GM06990 (cell line): ENCODE measurements at regions not wholly inside any gene's neighbourhood (a gene's known extent, or its start where the extent isn't known, plus 50 kb on each side); places are given as distances from the start of the nearest gene placed in this dataset.
"Not testable (repeated sequence)": the region's sequence is repeated elsewhere in the genome, so short reads cannot be mapped to it uniquely, and the experiment has no call there.

ENCODE experiments used
- DNase-seq: peaks from one replicate; pipeline ENCODE4 v3.0.0-alpha.2; 2011; ENCODE audit not compliant: insufficient read length; ENCODE audit errors: extremely low read depth
- H3K27me3 ChIP-seq: replicated peaks from 2 replicates; pipeline ENCODE4 v1.6.0; 2011; ENCODE audit warnings: low read length; ENCODE audit not compliant: control insufficient read depth, insufficient read depth
- H3K36me3 ChIP-seq: 2 replicates; pipeline ENCODE4 v1.5.1; 2011; ENCODE audit warnings: low read length; ENCODE audit not compliant: control insufficient read depth, insufficient read depth
- H3K4me3 ChIP-seq: replicated peaks from 2 replicates; pipeline ENCODE4 v1.5.1; 2011; ENCODE audit warnings: low read depth, mild to moderate bottlenecking, control low read depth, low read length
- TF ChIP-seq, protein P1 (sequence below): IDR thresholded peaks from 2 replicates; pipeline ENCODE4 v1.5.1; 2011; ENCODE audit warnings: low read length, control low read depth, mild to moderate bottlenecking, inconsistent platforms; ENCODE audit not compliant: insufficient read depth, poor library complexity, severe bottlenecking

DNA sequence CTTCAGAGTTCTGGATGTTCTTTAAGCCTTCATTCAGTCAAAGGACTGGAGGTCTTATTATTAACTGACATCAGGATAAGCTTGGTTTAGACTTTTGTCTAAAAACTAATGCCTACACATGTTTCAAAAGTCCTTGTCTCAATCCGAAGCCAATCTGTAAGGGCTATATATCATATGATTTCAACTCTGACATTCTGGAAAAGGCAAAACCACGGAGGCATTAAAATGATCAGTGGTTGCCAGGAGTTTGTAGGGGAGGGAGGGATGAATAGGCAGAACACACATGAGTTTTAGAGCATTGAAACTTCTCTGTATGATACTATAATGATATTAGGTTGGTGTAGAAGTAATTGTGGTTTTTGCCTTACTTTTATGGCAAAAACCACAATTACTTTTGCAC is 1285.8 kb upstream of the CITED2 start:
- no peaks in the 10 kb centered on the region for H3K27me3 ChIP-seq
- TF ChIP-seq, protein P1, sequence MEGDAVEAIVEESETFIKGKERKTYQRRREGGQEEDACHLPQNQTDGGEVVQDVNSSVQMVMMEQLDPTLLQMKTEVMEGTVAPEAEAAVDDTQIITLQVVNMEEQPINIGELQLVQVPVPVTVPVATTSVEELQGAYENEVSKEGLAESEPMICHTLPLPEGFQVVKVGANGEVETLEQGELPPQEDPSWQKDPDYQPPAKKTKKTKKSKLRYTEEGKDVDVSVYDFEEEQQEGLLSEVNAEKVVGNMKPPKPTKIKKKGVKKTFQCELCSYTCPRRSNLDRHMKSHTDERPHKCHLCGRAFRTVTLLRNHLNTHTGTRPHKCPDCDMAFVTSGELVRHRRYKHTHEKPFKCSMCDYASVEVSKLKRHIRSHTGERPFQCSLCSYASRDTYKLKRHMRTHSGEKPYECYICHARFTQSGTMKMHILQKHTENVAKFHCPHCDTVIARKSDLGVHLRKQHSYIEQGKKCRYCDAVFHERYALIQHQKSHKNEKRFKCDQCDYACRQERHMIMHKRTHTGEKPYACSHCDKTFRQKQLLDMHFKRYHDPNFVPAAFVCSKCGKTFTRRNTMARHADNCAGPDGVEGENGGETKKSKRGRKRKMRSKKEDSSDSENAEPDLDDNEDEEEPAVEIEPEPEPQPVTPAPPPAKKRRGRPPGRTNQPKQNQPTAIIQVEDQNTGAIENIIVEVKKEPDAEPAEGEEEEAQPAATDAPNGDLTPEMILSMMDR: no peak
- no peak for DNase-seq

DNA sequence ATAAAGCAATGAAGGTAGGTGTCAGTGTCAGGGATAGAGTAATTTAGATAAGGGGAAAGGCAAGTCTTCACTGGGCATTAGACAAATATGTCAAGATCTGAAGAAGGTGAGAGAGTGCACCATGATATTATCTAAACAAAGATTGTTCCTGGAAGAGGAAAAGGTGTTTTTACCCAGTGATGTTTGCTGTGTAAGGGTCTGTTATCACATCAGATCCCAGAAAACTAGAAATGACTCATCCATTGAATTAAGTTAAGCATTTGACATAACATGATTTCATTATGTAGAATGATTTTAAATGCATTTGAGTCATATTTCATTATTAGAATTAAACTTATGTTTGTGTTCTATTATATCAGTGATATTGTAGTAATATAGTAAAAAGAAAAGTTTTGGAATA is 1279.5 kb upstream of the CITED2 start:
- no peak overlapping the region for H3K4me3 ChIP-seq
- no peaks in the 10 kb centered on the region for H3K27me3 ChIP-seq
- TF ChIP-seq, protein P1: no peak
- no peak for DNase-seq
- no peaks in the 10 kb centered on the region for H3K36me3 ChIP-seq

More for the DNA sequence above, 1285.8 kb upstream of the CITED2 start:
- no peaks in the 10 kb centered on the region for H3K36me3 ChIP-seq
- H3K4me3 ChIP-seq: no peak overlapping the region

DNA sequence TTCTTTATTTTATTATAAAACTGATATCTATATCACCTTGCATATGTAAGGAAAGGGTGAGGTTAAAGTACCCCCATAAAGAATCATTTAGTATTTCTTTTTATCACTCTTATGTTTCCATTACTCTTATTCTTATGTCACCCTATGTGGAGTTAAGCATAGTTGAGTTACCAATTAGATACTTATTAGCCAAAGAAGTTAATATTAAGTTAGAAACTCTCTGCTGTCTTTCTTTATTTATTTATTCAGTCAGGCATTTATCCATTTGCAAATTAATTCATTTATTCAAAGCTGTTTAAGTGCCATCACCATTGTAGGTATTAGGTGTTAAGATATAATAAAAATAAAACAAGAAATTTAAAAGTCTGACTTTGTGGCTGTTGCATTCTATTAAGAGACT is 1279.1 kb upstream of the CITED2 start:
- TF ChIP-seq, protein P1: no peak
- DNase-seq: no peak
- Histone ChIP-seq H3K27me3 (no peaks in the 10 kb centered on the region), H3K36me3 (no peaks in the 10 kb centered on the region), H3K4me3 (no peak overlapping the region)

DNA sequence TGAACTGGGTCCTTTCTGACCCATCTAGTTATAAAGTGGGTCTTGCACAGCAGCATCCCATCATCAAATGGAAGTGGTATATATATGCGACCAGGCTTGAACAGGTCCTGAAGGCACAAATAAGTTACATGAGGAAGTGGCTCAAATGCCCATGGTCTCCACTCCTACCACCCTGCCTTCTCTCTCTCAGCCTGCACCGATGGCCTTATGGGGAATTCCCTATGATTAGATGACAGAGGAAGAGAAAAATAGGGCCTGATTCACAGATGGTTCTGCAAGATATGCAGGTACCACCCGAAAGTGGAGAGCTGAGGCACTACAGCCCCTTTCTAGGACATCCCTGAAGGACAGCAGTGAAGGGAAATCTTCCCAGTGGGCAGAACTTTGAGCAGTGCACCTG is 1275.1 kb upstream of the CITED2 start:
- not testable (repeated sequence) for H3K27me3 ChIP-seq, DNase-seq, H3K36me3 ChIP-seq, H3K4me3 ChIP-seq

DNA sequence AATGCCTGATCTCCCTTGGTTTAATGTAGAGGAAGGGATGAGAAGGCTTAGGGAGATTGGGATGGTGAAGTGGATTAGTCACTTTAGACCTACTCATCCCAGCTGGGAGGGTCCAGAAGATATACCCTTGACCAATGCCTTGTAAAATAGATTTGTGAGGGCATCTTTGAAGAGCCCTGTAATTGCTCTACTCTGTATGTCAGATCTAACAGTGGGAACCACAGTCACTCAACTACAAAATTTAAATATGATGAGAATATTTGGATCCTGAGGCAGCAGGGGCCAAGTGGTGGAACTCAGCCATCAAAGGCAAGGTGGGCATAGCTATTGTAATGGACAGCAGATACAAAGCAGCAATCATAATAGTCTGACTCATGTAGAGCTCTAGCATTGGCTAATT is 1272.9 kb upstream of the CITED2 start:
- not testable (repeated sequence) for H3K36me3 ChIP-seq, H3K4me3 ChIP-seq, H3K27me3 ChIP-seq, DNase-seq

DNA sequence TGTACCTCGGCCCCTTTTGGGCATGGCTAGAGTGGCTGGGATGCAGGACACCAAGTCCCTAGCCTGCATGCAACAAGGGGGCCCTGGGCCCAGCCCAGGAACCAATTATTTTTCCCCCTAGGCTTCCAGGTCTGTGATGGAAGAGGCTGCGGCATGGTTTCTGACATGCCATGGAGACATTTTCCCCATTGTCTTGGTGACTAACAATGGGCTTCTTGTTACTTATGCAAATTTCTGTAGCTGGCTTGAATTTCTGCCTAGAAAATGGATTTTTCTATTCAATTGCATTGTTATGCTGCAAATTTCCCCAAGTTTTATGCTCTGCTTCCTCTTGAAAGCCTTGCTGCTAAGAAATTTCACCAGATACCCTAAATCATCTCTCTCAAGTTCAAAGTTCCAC is 1269.6 kb upstream of the CITED2 start:
- H3K4me3 ChIP-seq: no peak overlapping the region
- no peaks in the 10 kb centered on the region for H3K27me3 ChIP-seq
- TF ChIP-seq, protein P1: no peak
- DNase-seq: no peak
- no peaks in the 10 kb centered on the region for H3K36me3 ChIP-seq

DNA sequence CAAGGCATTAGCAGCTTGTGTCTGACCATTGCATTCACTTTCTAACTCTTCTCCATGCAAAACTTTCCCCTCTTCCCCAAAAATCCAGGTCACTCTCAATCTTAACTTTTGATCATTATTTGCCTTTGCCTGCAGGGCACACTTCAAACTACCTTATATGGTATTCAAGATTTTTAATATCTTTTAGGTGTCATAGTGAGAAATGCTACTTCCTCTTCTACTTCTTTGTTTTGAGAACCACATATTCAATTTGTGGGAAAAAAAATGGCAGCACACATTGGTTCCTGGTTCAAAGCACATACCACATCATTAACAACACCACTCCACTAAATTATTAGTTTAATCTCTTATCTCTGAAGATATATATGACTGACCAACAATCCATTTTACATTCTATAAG is 1267.0 kb upstream of the CITED2 start:
- Histone ChIP-seq H3K4me3 (no peak overlapping the region), H3K36me3 (no peaks in the 10 kb centered on the region), H3K27me3 (no peaks in the 10 kb centered on the region)
- TF ChIP-seq, protein P1: no peak
- no peak for DNase-seq
